NB4 (cell line): ENCODE measurements at regions not wholly inside any gene's neighbourhood (a gene's known extent, or its start where the extent isn't known, plus 50 kb on each side); places are given as distances from the start of the nearest gene placed in this dataset.
A peak's percentile ranks its signal among the peaks of the same experiment; 100 is the strongest.

ENCODE experiments used
- DNase-seq: peaks from one replicate; pipeline ENCODE4 v3.0.0; 2010; ENCODE audit warnings: low read depth
- H3K4me3 ChIP-seq: one replicate; pipeline ENCODE4 v1.5.1; 2011; ENCODE audit warnings: mild to moderate bottlenecking, low read depth, low read length, moderate library complexity
- MYC ChIP-seq: IDR thresholded peaks from 2 replicates; pipeline ENCODE4 v1.6.1; 2011; ENCODE audit warnings: low read depth, low read length
- POLR2A ChIP-seq: IDR thresholded peaks from 2 replicates; pipeline ENCODE4 v1.6.1; 2011; ENCODE audit warnings: mild to moderate bottlenecking; ENCODE audit not compliant: insufficient read length; ENCODE audit errors: extremely low read depth
- TF ChIP-seq, protein P1 (sequence below): IDR thresholded peaks from one replicate; pipeline ENCODE4 v1.5.1; 2012; ENCODE audit warnings: low read depth, low read length
- TF ChIP-seq, protein P2 (sequence below): IDR thresholded peaks from 2 replicates; pipeline ENCODE4 v1.6.1; 2011; ENCODE audit warnings: low read depth, low read length

- DNase-seq: no peak
- H3K4me3 ChIP-seq: no peak overlapping the region
- TF ChIP-seq, protein P1, sequence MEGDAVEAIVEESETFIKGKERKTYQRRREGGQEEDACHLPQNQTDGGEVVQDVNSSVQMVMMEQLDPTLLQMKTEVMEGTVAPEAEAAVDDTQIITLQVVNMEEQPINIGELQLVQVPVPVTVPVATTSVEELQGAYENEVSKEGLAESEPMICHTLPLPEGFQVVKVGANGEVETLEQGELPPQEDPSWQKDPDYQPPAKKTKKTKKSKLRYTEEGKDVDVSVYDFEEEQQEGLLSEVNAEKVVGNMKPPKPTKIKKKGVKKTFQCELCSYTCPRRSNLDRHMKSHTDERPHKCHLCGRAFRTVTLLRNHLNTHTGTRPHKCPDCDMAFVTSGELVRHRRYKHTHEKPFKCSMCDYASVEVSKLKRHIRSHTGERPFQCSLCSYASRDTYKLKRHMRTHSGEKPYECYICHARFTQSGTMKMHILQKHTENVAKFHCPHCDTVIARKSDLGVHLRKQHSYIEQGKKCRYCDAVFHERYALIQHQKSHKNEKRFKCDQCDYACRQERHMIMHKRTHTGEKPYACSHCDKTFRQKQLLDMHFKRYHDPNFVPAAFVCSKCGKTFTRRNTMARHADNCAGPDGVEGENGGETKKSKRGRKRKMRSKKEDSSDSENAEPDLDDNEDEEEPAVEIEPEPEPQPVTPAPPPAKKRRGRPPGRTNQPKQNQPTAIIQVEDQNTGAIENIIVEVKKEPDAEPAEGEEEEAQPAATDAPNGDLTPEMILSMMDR: no peak
- no peak for TF ChIP-seq MYC
- no peak for TF ChIP-seq POLR2A
- TF ChIP-seq, protein P2, sequence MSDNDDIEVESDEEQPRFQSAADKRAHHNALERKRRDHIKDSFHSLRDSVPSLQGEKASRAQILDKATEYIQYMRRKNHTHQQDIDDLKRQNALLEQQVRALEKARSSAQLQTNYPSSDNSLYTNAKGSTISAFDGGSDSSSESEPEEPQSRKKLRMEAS: no peak
Observed at GRCh38 chr11:21924262-21924661, 268.6 kb upstream of the ANO5 start.

DNA sequence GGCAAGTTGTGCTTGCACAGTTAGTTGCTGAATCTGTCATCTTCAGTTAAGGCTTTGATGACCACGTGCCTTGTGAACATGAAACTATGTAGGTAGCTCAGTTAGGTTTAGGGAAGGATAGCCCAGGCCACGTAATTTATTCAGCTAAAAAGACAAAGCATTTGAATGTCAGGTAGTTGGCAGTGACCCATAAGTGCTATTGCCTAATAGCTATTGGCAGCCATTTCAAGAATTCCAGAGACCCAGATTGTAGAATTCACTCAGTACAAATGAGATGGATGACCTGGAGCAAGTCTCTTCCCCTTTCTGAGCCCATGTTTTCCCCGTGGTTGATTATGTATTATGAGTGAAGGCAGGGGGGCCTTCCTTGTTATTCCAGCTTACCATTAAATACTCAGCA is 265.3 kb upstream of the ANO5 start:
- TF ChIP-seq MYC (no peak), POLR2A (no peak)
- TF ChIP-seq, protein P1: no peak
- TF ChIP-seq, protein P2: no peak
- no peak for DNase-seq
- H3K4me3 ChIP-seq: no peak overlapping the region

- no peak overlapping the region for H3K4me3 ChIP-seq
- no peak for TF ChIP-seq POLR2A
- TF ChIP-seq, protein P1: no peak
- no peak for TF ChIP-seq MYC
- TF ChIP-seq, protein P2: no peak
- no peak for DNase-seq
Observed at GRCh38 chr11:21928847-21929246, 264.0 kb upstream of the ANO5 start.

DNA sequence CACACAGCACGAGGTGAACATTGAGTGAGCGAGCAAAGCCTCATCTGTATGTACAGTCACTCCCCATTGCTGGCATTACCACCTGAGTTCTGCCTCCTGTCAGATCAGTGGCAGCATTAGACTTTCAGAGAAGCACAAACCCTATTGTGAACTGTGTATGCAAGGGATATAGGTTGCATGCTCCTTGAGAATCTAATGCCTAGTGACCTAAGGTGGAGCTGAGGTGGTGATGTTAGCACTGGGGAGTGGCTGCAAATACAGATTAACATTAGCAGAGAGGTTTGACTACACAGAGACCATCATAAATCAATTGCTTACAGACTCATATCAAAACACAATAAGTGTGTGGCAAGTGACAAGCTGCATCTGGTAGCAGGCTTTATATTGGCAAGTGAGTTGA is 262.5 kb upstream of the ANO5 start:
- DNase-seq: no peak
- no peak overlapping the region for H3K4me3 ChIP-seq
- TF ChIP-seq, protein P2: no peak
- TF ChIP-seq, protein P1: no peak
- TF ChIP-seq POLR2A (no peak), MYC (no peak)

DNA sequence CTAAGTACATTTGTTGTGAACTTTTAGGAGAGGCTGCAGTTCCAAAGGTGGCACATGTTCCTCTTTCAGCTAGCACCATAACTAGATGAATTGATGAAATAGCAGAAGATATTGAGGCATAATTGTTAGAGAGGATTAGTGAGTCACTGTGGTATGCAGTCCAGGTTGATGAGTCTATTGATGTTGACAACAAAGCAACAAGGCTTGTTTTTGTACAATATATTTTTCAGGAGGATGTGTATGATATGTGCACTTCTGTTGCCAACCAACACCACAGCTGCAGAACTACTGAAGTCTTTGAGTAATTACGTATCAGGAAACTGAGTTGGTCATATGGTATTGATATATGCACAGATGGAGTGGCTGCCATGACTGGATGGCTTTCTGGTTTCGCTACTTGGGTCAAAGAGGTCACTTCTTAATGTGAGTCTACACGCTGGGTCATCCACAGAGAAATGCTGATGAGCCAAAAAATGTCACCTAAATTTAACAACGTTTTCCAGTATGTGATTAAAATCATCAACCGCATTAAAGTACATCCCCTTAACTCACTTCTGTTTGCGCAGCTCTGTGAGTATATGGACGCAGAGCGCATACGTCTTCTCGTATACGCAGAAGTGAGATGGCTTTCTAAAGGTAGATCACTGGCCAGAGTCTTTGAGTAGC is 261.3 kb upstream of the ANO5 start:
- no peak for DNase-seq

DNA sequence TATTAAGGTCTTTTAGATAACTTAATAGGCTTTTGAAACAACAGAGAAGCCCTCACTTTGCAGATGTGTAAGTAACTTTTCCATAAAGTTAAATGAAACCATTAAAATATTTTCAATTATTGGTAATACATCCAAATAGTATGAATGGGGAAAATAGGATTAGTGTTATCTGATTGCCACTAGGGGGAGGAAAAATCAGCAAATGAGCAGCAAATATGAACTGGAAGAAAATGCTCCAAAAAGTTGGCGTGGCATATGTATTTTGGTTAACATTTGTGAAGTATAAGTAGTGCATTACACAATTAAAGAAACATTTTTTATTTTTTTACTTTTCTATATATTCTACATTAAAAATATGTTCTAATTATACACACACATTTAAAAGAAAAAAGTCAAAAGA is 259.8 kb upstream of the ANO5 start:
- peak; percentile 11 for DNase-seq
- no peak overlapping the region for H3K4me3 ChIP-seq
- no peak for TF ChIP-seq POLR2A
- TF ChIP-seq, protein P1: peak; percentile 28

More for the DNA sequence above, 261.3 kb upstream of the ANO5 start:
- no peak for TF ChIP-seq POLR2A
- no peak overlapping the region for H3K4me3 ChIP-seq
